Adrenal gland (tissue), 5 donors: ENCODE measurements at regions not wholly inside any gene's neighbourhood (a gene's known extent, or its start where the extent isn't known, plus 50 kb on each side); places are given as distances from the start of the nearest gene placed in this dataset.

Experiments used
- CTCF ChIP-seq, 6 experiments: fragments of 450-650 bp in 4 of 6; fragments of 200-600 bp in 2 of 6; sonication (generic) in 1 of 6; IDR thresholded peaks; 1 replicate in 5 of 6; 2 replicates in 1 of 6; pipeline versions ENCODE4 v1.5.1 to v1.8.0; 2016 to 2021; ENCODE audit warnings: antibody characterized with exemption in 6 of 6, mild to moderate bottlenecking in 2 of 6, moderate library complexity in 1 of 6
- POLR2A ChIP-seq, 2 donors: fragments of 450-650 bp; IDR thresholded peaks; one replicate each; pipeline ENCODE4 v1.6.1; 2017; ENCODE audit warnings: antibody characterized with exemption in 2 of 2, mild to moderate bottlenecking in 2 of 2, moderate library complexity in 1 of 2
- donor health status: DM: no; HTN: no; CAD: no.

GRCh38 chr16:54548281-54548680 is 261.7 kb upstream of the IRX3 start:
- TF ChIP-seq CTCF (IDR thresholded peaks at IDR 0.05) = no peak
- TF ChIP-seq POLR2A (IDR thresholded peaks at IDR 0.05) = no peak
